ENCODE measurements at regions not wholly inside any gene's neighbourhood (a gene's known extent, or its start where the extent isn't known, plus 50 kb on each side); places are given as distances from the start of the nearest gene placed in this dataset.

DNA sequence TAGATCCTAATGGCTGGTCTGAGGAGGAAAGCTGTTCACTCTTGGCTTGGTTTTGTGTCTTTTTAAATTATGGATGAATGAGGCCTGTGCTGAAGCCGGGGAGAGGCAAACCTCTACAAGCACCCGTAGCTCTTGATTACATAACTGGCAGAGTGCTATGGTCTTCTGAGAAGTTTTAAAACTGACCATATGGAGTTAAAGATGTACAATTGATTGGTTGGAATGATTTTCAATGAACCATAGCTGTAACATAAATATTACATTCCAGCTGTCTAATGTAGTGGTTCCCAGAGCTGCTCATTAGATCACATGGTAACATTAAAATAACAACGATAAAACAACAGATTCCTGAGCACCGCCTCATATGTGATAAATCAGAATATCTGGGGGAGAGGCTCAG is 71.1 kb upstream of the MAP4K3 start:
- H3K4me1 ChIP-seq (ENCODE audit: control insufficient read depth in 2 of 3, insufficient read depth in 2 of 3, low read depth in 1 of 3, low read length in 3 of 3): peaks cover 23 to 68% (median 42%) of the 10 kb centered on the region in 3 donors

DNA sequence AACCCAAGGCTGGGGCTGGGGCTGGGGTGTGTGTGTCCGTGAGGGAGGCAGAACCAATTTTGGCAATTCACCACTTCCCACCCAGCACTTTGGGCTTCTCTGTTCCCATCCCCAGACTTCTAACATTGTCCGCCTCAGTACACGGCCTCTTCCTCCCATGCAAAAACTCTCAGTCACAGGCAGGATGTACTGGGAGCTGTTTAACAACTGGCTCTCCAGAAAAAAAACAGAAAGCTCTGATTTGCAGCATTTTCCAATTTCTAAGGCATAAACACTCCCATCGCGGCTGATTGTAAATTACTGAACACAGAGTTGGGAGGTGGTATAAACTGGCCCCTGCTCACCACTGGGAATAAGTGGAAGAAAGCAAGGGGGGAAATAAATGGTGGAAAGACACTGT is 73.1 kb upstream of the MAP4K3 start:
- peak in 2 of 5 donors; percentile 45 to 77 for DNase-seq
- peaks cover 16 to 70% (median 42%) of the 10 kb centered on the region in 3 donors for H3K4me1 ChIP-seq (ENCODE audit: control insufficient read depth in 2 of 3, insufficient read depth in 2 of 3, low read depth in 1 of 3, low read length in 3 of 3)
- no peak for FAIRE-seq

More for the DNA sequence above, 71.1 kb upstream of the MAP4K3 start:
- H3K4me3 ChIP-seq (ENCODE audit: low read length in 3 of 3): no peak overlapping the region
- TF ChIP-seq, protein P1, sequence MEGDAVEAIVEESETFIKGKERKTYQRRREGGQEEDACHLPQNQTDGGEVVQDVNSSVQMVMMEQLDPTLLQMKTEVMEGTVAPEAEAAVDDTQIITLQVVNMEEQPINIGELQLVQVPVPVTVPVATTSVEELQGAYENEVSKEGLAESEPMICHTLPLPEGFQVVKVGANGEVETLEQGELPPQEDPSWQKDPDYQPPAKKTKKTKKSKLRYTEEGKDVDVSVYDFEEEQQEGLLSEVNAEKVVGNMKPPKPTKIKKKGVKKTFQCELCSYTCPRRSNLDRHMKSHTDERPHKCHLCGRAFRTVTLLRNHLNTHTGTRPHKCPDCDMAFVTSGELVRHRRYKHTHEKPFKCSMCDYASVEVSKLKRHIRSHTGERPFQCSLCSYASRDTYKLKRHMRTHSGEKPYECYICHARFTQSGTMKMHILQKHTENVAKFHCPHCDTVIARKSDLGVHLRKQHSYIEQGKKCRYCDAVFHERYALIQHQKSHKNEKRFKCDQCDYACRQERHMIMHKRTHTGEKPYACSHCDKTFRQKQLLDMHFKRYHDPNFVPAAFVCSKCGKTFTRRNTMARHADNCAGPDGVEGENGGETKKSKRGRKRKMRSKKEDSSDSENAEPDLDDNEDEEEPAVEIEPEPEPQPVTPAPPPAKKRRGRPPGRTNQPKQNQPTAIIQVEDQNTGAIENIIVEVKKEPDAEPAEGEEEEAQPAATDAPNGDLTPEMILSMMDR (IDR thresholded peaks at IDR 0.05; ENCODE audit: borderline replicate concordance, extremely low read depth, insufficient read depth): no peak
- H3K27me3 ChIP-seq (ENCODE audit: control insufficient read depth, insufficient read depth, low read length): no peaks in the 10 kb centered on the region
- no peaks in the 10 kb centered on the region for H3K9me3 ChIP-seq (ENCODE audit: control insufficient read depth in 2 of 3, insufficient read depth in 1 of 3, low read length in 3 of 3)
- no peaks in the 10 kb centered on the region for H3K36me3 ChIP-seq (ENCODE audit: control insufficient read depth in 2 of 3, insufficient read depth in 3 of 3, low read length in 3 of 3)
- DNase-seq (peak in 2 of 5 donors; percentile 66 to 77), FAIRE-seq (no peak)
- H3K9ac ChIP-seq (ENCODE audit: low read length in 3 of 3): no peak overlapping the region
- intact Hi-C loops (cut with DNase I): no loop called here
- H3K27ac ChIP-seq (ENCODE audit: low read depth in 2 of 2, low read length in 2 of 2): peak overlapping the region; percentile 11 to 38

DNA sequence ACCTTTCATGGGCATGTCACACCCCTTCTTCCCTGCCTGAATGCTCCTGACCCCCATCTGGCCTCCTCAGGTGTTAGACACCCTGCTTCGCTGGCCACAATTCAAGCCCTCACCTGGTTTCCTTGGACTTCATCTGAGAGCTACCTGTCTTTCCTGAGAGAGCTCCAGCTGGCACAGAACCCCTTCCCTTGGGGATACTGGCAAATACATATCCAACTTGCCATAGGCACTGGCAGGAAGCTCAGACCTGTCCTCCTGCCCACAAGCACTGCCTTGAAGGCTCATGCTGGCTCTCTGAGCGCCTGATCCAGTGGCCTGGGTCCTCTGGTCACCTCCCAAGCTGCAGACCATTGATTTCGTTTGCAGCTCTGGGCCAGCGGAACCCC is 74.1 kb upstream of the MAP4K3 start:
- no peaks in the 10 kb centered on the region for H3K9me3 ChIP-seq (ENCODE audit: control insufficient read depth in 2 of 3, insufficient read depth in 1 of 3, low read length in 3 of 3)
- TF ChIP-seq, protein P1 (IDR thresholded peaks at IDR 0.05; ENCODE audit: borderline replicate concordance, extremely low read depth, insufficient read depth): no peak
- H3K27ac ChIP-seq (ENCODE audit: low read depth in 2 of 2, low read length in 2 of 2): peak overlapping the region; percentile 19 to 90
- H3K4me3 ChIP-seq (ENCODE audit: low read length in 3 of 3): no peak overlapping the region
- peaks cover 20 to 77% (median 47%) of the 10 kb centered on the region in 3 donors for H3K4me1 ChIP-seq (ENCODE audit: control insufficient read depth in 2 of 3, insufficient read depth in 2 of 3, low read depth in 1 of 3, low read length in 3 of 3)
- FAIRE-seq: no peak
- intact Hi-C loops (cut with DNase I): no loop called here
- H3K9ac ChIP-seq (ENCODE audit: low read length in 3 of 3): no peak overlapping the region
- H3K36me3 ChIP-seq (ENCODE audit: control insufficient read depth in 2 of 3, insufficient read depth in 3 of 3, low read length in 3 of 3): no peaks in the 10 kb centered on the region
- DNase-seq: peak in 1 of 5 donors; percentile 40
- H3K27me3 ChIP-seq (ENCODE audit: control insufficient read depth, insufficient read depth, low read length): no peaks in the 10 kb centered on the region

More for the DNA sequence above, 73.1 kb upstream of the MAP4K3 start:
- Histone ChIP-seq H3K9ac (ENCODE audit: low read length in 3 of 3) (peak overlapping the region in 1 of 3 donors; percentile 8), H3K27ac (ENCODE audit: low read depth in 2 of 2, low read length in 2 of 2) (peak overlapping the region; percentile 35 to 66), H3K4me3 (ENCODE audit: low read length in 3 of 3) (no peak overlapping the region), H3K36me3 (ENCODE audit: control insufficient read depth in 2 of 3, insufficient read depth in 3 of 3, low read length in 3 of 3) (no peaks in the 10 kb centered on the region), H3K27me3 (ENCODE audit: control insufficient read depth, insufficient read depth, low read length) (no peaks in the 10 kb centered on the region), H3K9me3 (ENCODE audit: control insufficient read depth in 2 of 3, insufficient read depth in 1 of 3, low read length in 3 of 3) (no peaks in the 10 kb centered on the region)
- TF ChIP-seq, protein P1 (IDR thresholded peaks at IDR 0.05; ENCODE audit: borderline replicate concordance, extremely low read depth, insufficient read depth): no peak
- intact Hi-C loops (cut with DNase I): no loop called here

Data from kidney (tissue), 13 donors.